Esophagus squamous epithelium (tissue), 4 donors: ENCODE measurements at regions not wholly inside any gene's neighbourhood (a gene's known extent, or its start where the extent isn't known, plus 50 kb on each side); places are given as distances from the start of the nearest gene placed in this dataset.

Experiments
- POLR2A ChIP-seq, 4 donors: fragments of 450-650 bp; IDR thresholded peaks; one replicate each; pipeline ENCODE4 v1.6.1; 2017; ENCODE audit warnings: antibody characterized with exemption in 4 of 4, mild to moderate bottlenecking in 4 of 4, moderate library complexity in 3 of 4
- TF ChIP-seq, protein P1 (sequence below), 6 experiments: fragments of 450-650 bp in 4 of 6; fragments of 200-600 bp in 2 of 6; sonication (generic) in 2 of 6; IDR thresholded peaks; one replicate each; pipeline ENCODE4 v1.5.1; 2016 to 2019; ENCODE audit warnings: antibody characterized with exemption in 6 of 6, mild to moderate bottlenecking in 4 of 6, moderate library complexity in 4 of 6

DNA sequence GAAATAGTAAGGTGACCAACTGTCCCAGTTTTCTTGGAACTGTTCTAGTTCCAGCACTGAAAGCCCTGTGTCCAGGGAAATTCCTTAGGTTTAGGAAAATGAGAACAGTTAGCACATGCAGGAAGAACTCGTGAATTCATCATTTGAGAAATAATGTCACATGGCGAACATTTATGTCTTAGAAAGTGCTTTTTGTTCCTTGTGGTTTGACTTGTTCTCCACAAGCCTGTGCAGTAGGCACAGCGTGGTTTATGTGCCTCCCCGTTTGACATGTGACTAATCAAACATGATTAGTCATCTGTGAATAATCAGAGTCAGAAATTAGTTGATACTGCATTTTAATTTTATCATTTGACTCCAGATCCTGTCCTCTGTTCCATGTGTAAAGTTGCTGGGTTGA, 556.0 kb upstream of the CPEB2 start:
- TF ChIP-seq, protein P1, sequence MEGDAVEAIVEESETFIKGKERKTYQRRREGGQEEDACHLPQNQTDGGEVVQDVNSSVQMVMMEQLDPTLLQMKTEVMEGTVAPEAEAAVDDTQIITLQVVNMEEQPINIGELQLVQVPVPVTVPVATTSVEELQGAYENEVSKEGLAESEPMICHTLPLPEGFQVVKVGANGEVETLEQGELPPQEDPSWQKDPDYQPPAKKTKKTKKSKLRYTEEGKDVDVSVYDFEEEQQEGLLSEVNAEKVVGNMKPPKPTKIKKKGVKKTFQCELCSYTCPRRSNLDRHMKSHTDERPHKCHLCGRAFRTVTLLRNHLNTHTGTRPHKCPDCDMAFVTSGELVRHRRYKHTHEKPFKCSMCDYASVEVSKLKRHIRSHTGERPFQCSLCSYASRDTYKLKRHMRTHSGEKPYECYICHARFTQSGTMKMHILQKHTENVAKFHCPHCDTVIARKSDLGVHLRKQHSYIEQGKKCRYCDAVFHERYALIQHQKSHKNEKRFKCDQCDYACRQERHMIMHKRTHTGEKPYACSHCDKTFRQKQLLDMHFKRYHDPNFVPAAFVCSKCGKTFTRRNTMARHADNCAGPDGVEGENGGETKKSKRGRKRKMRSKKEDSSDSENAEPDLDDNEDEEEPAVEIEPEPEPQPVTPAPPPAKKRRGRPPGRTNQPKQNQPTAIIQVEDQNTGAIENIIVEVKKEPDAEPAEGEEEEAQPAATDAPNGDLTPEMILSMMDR (IDR thresholded peaks at IDR 0.05), result no peak
- no peak for TF ChIP-seq POLR2A (IDR thresholded peaks at IDR 0.05)
